SK-N-SH (cell line): ENCODE measurements at regions not wholly inside any gene's neighbourhood (a gene's known extent, or its start where the extent isn't known, plus 50 kb on each side); places are given as distances from the start of the nearest gene placed in this dataset.

Source experiments
- CHD2 ChIP-seq: fragments of 150-350 bp; IDR thresholded peaks from 2 replicates; pipeline ENCODE4 v1.6.1; 2018; ENCODE audit warnings: low read length; ENCODE audit not compliant: partially characterized antibody
- CTCF ChIP-seq: fragments of 200-600 bp; sonication (generic); IDR thresholded peaks from 2 replicates; pipeline ENCODE4 v1.6.1; 2017; ENCODE audit warnings: antibody characterized with exemption, mild to moderate bottlenecking, moderate library complexity
- ELF1 ChIP-seq: IDR thresholded peaks from 2 replicates; pipeline ENCODE4 v1.4.0; 2012
- EP300 ChIP-seq, 2 experiments: IDR thresholded peaks; 2 replicates each; pipeline versions ENCODE4 v1.4.0 to v1.6.1; 2012; ENCODE audit warnings: borderline replicate concordance in 1 of 2, low read depth in 1 of 2, low read length in 1 of 2
- FOSL2 ChIP-seq: IDR thresholded peaks from 2 replicates; pipeline ENCODE4 v1.4.0; 2012; ENCODE audit warnings: low read depth, mild to moderate bottlenecking, moderate library complexity, borderline replicate concordance
- FOXJ3 ChIP-seq: sonication (generic); formaldehyde crosslinking; IDR thresholded peaks from 2 replicates; pipeline ENCODE4 v1.5.1; 2020; ENCODE audit warnings: mild to moderate bottlenecking, missing genetic modification reagents
- FOXM1 ChIP-seq: IDR thresholded peaks from 2 replicates; pipeline ENCODE4 v1.4.0; 2012; ENCODE audit warnings: low read depth, mild to moderate bottlenecking
- NFIC ChIP-seq: IDR thresholded peaks from 2 replicates; pipeline ENCODE4 v1.4.0; 2012; ENCODE audit warnings: borderline replicate concordance
- POLR2AphosphoS5 ChIP-seq: IDR thresholded peaks from 2 replicates; pipeline ENCODE4 v1.6.1; 2012; ENCODE audit warnings: low read depth, low read length
- REST ChIP-seq: IDR thresholded peaks from 2 replicates; pipeline ENCODE4 v1.6.1; 2012; ENCODE audit warnings: mild to moderate bottlenecking, low read depth, low read length, moderate library complexity
- TAF1 ChIP-seq: IDR thresholded peaks from 2 replicates; pipeline ENCODE4 v1.6.1; 2012; ENCODE audit warnings: low read depth, mild to moderate bottlenecking, low read length, moderate library complexity, borderline replicate concordance
- TEAD4 ChIP-seq: IDR thresholded peaks from 2 replicates; pipeline ENCODE4 v1.4.0; 2012; ENCODE audit warnings: mild to moderate bottlenecking, borderline replicate concordance; ENCODE audit not compliant: insufficient read depth
- TF ChIP-seq, protein P1 (sequence below): IDR thresholded peaks from 2 replicates; pipeline ENCODE4 v1.4.0; 2012; ENCODE audit warnings: low read depth, borderline replicate concordance

DNA sequence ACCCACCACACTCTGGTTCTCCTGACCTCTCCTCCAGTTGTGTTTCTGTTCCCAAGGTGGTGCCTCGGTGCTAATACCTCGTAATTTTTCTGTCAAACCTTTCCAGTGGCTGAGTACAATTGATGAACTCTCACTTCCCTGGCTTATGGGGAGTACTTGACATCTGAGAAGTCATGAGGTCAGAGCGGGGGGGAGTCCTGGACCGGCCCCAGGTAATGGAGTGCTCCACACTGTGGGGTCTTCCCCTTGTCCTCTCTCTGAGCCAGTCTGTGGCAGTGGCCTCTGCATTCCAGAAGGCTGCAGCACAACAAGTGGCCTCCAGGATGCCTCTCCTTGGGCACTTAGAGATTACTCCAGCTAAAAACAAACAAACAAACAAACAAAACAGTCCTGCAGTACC lies 122.5 kb upstream of the TRIM2 start:
- TF ChIP-seq CTCF, result no peak
- no peak for TF ChIP-seq POLR2AphosphoS5
- TF ChIP-seq CHD2, result no peak
- no peak for TF ChIP-seq FOSL2
- TF ChIP-seq TAF1, result no peak
- TF ChIP-seq REST, result no peak
- TF ChIP-seq FOXM1, result no peak
- TF ChIP-seq FOXJ3, result no peak
- TF ChIP-seq, protein P1, sequence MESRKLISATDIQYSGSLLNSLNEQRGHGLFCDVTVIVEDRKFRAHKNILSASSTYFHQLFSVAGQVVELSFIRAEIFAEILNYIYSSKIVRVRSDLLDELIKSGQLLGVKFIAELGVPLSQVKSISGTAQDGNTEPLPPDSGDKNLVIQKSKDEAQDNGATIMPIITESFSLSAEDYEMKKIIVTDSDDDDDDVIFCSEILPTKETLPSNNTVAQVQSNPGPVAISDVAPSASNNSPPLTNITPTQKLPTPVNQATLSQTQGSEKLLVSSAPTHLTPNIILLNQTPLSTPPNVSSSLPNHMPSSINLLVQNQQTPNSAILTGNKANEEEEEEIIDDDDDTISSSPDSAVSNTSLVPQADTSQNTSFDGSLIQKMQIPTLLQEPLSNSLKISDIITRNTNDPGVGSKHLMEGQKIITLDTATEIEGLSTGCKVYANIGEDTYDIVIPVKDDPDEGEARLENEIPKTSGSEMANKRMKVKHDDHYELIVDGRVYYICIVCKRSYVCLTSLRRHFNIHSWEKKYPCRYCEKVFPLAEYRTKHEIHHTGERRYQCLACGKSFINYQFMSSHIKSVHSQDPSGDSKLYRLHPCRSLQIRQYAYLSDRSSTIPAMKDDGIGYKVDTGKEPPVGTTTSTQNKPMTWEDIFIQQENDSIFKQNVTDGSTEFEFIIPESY, result no peak
- TF ChIP-seq ELF1, result no peak
- no peak for TF ChIP-seq TEAD4
- TF ChIP-seq EP300 (IDR thresholded peaks at IDR 0.05; ENCODE audit: borderline replicate concordance in 1 of 2, low read depth in 1 of 2, low read length in 1 of 2), result no peak
- no peak for TF ChIP-seq NFIC
